CD4-positive, alpha-beta T cell (primary cell): ENCODE measurements at regions not wholly inside any gene's neighbourhood (a gene's known extent, or its start where the extent isn't known, plus 50 kb on each side); places are given as distances from the start of the nearest gene placed in this dataset.

ENCODE experiments used
- ATAC-seq: fragments of 200-7000 bp; cut with Tn5 transposase; one replicate; pipeline ENCODE4 v1.10.0; 2022; ENCODE audit warnings: mild to moderate bottlenecking; ENCODE audit not compliant: poor library complexity
- CTCF ChIA-PET: fragments of 350-600 bp; sonication (Branson Sonifier 250); formaldehyde crosslinking; loops from one replicate; lab custom pipeline; 2021; ENCODE audit warnings: antibody characterized with exemption, inconsistent platforms; lab: Charles Lee
- POLR2A ChIA-PET: fragments of 350-600 bp; sonication (Branson Sonifier 250); formaldehyde crosslinking; loops from one replicate; lab custom pipeline; 2021; ENCODE audit warnings: antibody characterized with exemption, inconsistent platforms; lab: Charles Lee
- DNase-seq, 14 experiments: peaks; one replicate each; pipeline ENCODE4 v3.0.0-alpha.2; 2013 to 2020; ENCODE audit warnings: mixed read lengths in 2 of 14
- H3K27ac ChIP-seq, 2 donors: one replicate each; pipeline versions ENCODE4 v1.5.1 to v1.7.0; 2013; ENCODE audit warnings: low read length in 2 of 2, low read depth in 1 of 2, mild to moderate bottlenecking in 1 of 2
- H3K27me3 ChIP-seq, 2 experiments: 1 replicate in 1 of 2; 2 replicates in 1 of 2; pipeline versions ENCODE4 v1.6.1 to v1.7.0; 2013; ENCODE audit warnings: low read length in 2 of 2, control low read depth in 1 of 2, mild to moderate bottlenecking in 1 of 2, moderate library complexity in 1 of 2; ENCODE audit not compliant: insufficient read depth in 2 of 2, control insufficient read depth in 1 of 2
- H3K36me3 ChIP-seq: one replicate; pipeline ENCODE4 v1.6.1; 2013; ENCODE audit warnings: low read length, control low read depth; ENCODE audit not compliant: insufficient read depth
- H3K4me1 ChIP-seq: one replicate; pipeline ENCODE4 v1.6.1; 2013; ENCODE audit warnings: low read length, control low read depth; ENCODE audit not compliant: insufficient read depth
- H3K4me3 ChIP-seq: one replicate; pipeline ENCODE4 v1.5.1; 2013; ENCODE audit warnings: mild to moderate bottlenecking, low read length, moderate library complexity
- H3K9me3 ChIP-seq, 2 experiments: 1 replicate in 1 of 2; 2 replicates in 1 of 2; pipeline versions ENCODE4 v1.6.1 to v1.7.0; 2013; ENCODE audit warnings: low read length in 2 of 2, mild to moderate bottlenecking in 2 of 2, control low read depth in 1 of 2, moderate library complexity in 1 of 2; ENCODE audit not compliant: control insufficient read depth in 1 of 2, insufficient read depth in 1 of 2
- H3K27ac Mint-ChIP-seq: one replicate; pipeline ENCODE4 v1.8.0; 2020; ENCODE audit warnings: mixed read lengths
- H3K27me3 Mint-ChIP-seq: one replicate; pipeline ENCODE4 v1.8.0; 2021; ENCODE audit warnings: mixed read lengths
- H3K36me3 Mint-ChIP-seq: one replicate; pipeline ENCODE4 v1.8.0; 2021; ENCODE audit warnings: low read depth, mixed read lengths
- H3K4me1 Mint-ChIP-seq: one replicate; pipeline ENCODE4 v1.8.0; 2021; ENCODE audit warnings: low read depth, mixed read lengths
- H3K4me3 Mint-ChIP-seq: one replicate; pipeline ENCODE4 v1.8.0; 2020; ENCODE audit warnings: mild to moderate bottlenecking, mixed read lengths
- H3K9me3 Mint-ChIP-seq: one replicate; pipeline ENCODE4 v1.8.0; 2020; ENCODE audit warnings: mixed read lengths
- intact Hi-C, 2 experiments: fragments of 100-400 bp; cut with DNase I in 1 of 2; cut with micrococcal nuclease in 1 of 2; formaldehyde crosslinking; loops; one replicate each; pipeline versions ENCODE4 v1.15.1 to v1.9.0; 2023 to 2025; cut with DNase I, micrococcal nuclease
- TF ChIP-seq, protein P1 (sequence below): fragments of 200-600 bp; IDR thresholded peaks from one replicate; pipeline ENCODE4 v1.8.0; 2022; ENCODE audit warnings: antibody characterized with exemption, mild to moderate bottlenecking

DNA sequence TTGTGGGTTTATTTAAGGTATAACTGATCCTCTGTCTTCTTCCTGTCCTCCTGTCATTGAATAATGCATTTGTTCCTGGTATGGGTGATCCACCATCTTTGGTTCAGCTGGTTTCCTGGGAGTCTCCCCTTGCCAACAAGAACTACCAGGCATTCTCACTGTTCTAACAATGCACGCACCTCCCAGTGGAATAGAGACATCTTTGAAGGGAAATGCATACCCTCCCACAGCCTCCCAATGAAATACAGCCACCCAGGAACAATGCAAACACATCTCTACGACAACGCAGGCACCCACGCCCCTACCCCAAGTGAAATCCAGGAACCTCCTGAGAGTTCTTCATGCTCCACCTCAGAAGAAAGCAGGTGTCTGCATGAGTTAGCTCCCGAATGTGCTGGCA, 318.0 kb downstream of the SOX11 start:
- H3K4me1 ChIP-seq: no peaks in the 10 kb centered on the region
- TF ChIP-seq, protein P1, sequence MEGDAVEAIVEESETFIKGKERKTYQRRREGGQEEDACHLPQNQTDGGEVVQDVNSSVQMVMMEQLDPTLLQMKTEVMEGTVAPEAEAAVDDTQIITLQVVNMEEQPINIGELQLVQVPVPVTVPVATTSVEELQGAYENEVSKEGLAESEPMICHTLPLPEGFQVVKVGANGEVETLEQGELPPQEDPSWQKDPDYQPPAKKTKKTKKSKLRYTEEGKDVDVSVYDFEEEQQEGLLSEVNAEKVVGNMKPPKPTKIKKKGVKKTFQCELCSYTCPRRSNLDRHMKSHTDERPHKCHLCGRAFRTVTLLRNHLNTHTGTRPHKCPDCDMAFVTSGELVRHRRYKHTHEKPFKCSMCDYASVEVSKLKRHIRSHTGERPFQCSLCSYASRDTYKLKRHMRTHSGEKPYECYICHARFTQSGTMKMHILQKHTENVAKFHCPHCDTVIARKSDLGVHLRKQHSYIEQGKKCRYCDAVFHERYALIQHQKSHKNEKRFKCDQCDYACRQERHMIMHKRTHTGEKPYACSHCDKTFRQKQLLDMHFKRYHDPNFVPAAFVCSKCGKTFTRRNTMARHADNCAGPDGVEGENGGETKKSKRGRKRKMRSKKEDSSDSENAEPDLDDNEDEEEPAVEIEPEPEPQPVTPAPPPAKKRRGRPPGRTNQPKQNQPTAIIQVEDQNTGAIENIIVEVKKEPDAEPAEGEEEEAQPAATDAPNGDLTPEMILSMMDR: no peak
- no peak for ATAC-seq
- H3K4me3 ChIP-seq: no peak overlapping the region
- Mint-ChIP-seq H3K27me3 (no peaks in the 10 kb centered on the region), H3K4me3 (no peak overlapping the region), H3K36me3 (no peaks in the 10 kb centered on the region), H3K4me1 (no peaks in the 10 kb centered on the region), H3K9me3 (peaks cover 5% of the 10 kb centered on the region), H3K27ac (no peak overlapping the region)
- no peak for DNase-seq
- no peaks in the 10 kb centered on the region for H3K27me3 ChIP-seq
- CTCF ChIA-PET: no interaction called here
- intact Hi-C loops: no loop called here
- H3K9me3 ChIP-seq: no peaks in the 10 kb centered on the region
- H3K27ac ChIP-seq: no peak overlapping the region
- H3K36me3 ChIP-seq: no peaks in the 10 kb centered on the region
- POLR2A ChIA-PET: no interaction called here

DNA sequence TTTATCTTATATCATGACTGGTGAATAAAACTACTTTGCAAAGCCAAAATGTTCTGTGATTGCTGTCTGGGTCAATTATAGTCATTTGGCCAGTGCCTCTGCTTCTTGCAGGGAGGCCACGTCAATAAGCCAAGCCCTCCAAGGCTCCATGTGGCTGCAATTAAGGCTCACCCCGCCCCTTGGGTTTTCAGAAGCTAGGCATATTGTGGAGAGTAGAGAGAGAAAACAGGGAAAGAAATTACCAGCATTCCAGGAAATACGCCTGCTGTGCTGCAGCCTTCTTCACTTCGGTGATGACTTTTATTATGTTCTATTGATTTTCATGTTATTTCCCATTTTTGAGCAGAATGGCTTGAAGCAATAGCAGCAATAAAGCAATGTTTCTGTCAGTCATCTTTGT, 319.7 kb downstream of the SOX11 start:
- H3K27ac ChIP-seq: no peak overlapping the region
- no peak overlapping the region for H3K4me3 ChIP-seq
- H3K4me1 ChIP-seq: no peaks in the 10 kb centered on the region
- H3K36me3 ChIP-seq: no peaks in the 10 kb centered on the region
- H3K27me3 ChIP-seq: no peaks in the 10 kb centered on the region
- CTCF ChIA-PET: no interaction called here
- TF ChIP-seq, protein P1: no peak
- Mint-ChIP-seq H3K9me3 (peaks cover 3% of the 10 kb centered on the region), H3K4me3 (no peak overlapping the region), H3K4me1 (no peaks in the 10 kb centered on the region), H3K27me3 (no peaks in the 10 kb centered on the region), H3K27ac (no peak overlapping the region), H3K36me3 (no peaks in the 10 kb centered on the region)
- ATAC-seq (no peak), DNase-seq (no peak)
- intact Hi-C loops: no loop called here
- no peaks in the 10 kb centered on the region for H3K9me3 ChIP-seq
- POLR2A ChIA-PET: no interaction called here

DNA sequence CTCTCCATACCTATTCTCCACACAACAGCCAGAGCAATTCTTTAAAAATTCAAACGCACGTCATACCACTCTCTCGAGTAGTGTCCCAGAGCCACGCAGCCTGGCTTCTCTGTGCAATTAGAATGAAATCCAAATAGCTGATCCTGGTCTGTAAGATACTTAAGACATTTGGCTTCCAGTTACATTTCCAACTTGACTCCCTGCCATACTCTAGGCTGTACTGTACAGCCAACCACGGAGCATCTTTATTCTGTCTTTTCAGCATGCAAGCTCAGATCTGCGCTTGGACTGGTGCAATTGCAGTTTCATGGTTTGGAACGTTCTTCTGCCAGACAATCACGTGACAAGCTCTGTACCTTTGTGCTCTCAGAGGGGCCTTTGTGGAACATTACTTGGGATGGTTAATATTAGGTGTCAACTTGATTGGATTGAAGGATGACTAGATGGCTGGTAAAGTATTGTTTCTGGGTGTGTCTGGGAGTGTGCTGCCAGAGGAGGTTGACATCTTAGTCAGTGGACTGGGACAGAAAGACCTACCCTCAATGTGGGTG, 325.6 kb downstream of the SOX11 start:
- ChIA-PET CTCF (no interaction called here), POLR2A (no interaction called here)
- TF ChIP-seq, protein P1: no peak
- H3K36me3 ChIP-seq: no peaks in the 10 kb centered on the region
- Mint-ChIP-seq H3K4me3 (no peak overlapping the region), H3K36me3 (no peaks in the 10 kb centered on the region), H3K4me1 (no peaks in the 10 kb centered on the region), H3K9me3 (no peaks in the 10 kb centered on the region), H3K27ac (no peak overlapping the region), H3K27me3 (no peaks in the 10 kb centered on the region)
- no peaks in the 10 kb centered on the region for H3K4me1 ChIP-seq
- no peak for DNase-seq
- H3K4me3 ChIP-seq: no peak overlapping the region
- no peaks in the 10 kb centered on the region for H3K27me3 ChIP-seq
- intact Hi-C loops: no loop called here
- H3K9me3 ChIP-seq: no peaks in the 10 kb centered on the region
- H3K27ac ChIP-seq: no peak overlapping the region
- no peak for ATAC-seq
